ENCODE measurements at regions not wholly inside any gene's neighbourhood (a gene's known extent, or its start where the extent isn't known, plus 50 kb on each side); places are given as distances from the start of the nearest gene placed in this dataset.

DNA sequence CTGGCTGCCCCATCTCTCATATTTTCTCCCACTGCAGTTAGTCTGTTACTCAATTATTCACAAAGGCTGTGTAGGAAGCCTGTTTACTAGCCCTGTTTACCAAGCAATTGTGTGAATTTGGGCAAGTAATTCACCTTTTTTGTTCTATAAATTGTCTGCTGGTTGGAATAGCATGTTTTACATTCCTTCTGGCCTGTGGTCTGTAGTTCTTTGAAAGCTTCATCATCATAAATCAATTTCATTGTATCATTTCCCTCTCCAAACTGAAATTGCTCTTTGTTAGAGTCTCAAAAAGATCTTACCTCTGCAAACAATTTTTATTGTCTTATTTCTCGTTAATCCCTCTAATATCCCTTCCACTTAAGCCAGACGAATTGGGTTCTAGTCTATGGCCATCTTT lies 1059.5 kb upstream of the ADGRL4 start:
- TF ChIP-seq ZFX (IDR thresholded peaks at IDR 0.05; ENCODE audit: borderline replicate concordance) = no peak
- TF ChIP-seq CTCF (IDR thresholded peaks at IDR 0.05) = no peak
- no peak overlapping the region for H3K27ac ChIP-seq

- no peak overlapping the region for H3K27ac ChIP-seq
- no peak for TF ChIP-seq CTCF (IDR thresholded peaks at IDR 0.05)
- no peak for TF ChIP-seq ZFX (IDR thresholded peaks at IDR 0.05; ENCODE audit: borderline replicate concordance)
Observed at GRCh38 chr1:80064524-80064923, 1058.0 kb upstream of the ADGRL4 start.

GRCh38 chr1:80059940-80060339 lies 1053.4 kb upstream of the ADGRL4 start:
- no peak for TF ChIP-seq ZFX (IDR thresholded peaks at IDR 0.05; ENCODE audit: borderline replicate concordance)
- TF ChIP-seq CTCF (IDR thresholded peaks at IDR 0.05) = no peak

GRCh38 chr1:80056179-80056578 lies 1049.6 kb upstream of the ADGRL4 start:
- TF ChIP-seq ZFX (IDR thresholded peaks at IDR 0.05; ENCODE audit: borderline replicate concordance) = no peak
- no peak for TF ChIP-seq CTCF (IDR thresholded peaks at IDR 0.05)

More at GRCh38 chr1:80059940-80060339, 1053.4 kb upstream of the ADGRL4 start:
- H3K27ac ChIP-seq = no peak overlapping the region

DNA sequence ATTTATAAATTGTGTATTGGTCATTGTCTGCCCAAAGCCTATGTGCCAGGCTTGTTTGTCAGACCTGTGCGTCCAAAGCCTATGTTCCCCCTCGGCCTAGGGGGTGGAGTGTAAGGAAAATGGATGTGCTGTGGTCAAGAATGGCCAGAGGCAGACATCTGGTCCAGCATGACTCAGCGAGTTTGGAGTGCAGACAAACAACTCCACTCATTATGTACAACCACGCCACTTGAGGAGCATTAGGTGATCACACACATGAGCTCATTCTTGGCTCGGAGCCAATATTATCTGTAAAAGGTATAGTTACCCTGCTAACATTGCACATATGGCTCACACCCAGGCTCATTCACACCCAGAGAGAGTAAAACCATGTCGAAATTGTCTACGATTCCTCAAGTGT lies 1047.6 kb upstream of the ADGRL4 start:
- peak overlapping the region; percentile 59 for H3K27ac ChIP-seq

More at GRCh38 chr1:80056179-80056578, 1049.6 kb upstream of the ADGRL4 start:
- no peak overlapping the region for H3K27ac ChIP-seq

GRCh38 chr1:80053613-80054012 lies 1047.1 kb upstream of the ADGRL4 start:
- no peak for TF ChIP-seq ZFX (IDR thresholded peaks at IDR 0.05; ENCODE audit: borderline replicate concordance)
- no peak for TF ChIP-seq CTCF (IDR thresholded peaks at IDR 0.05)
- H3K27ac ChIP-seq = peak overlapping the region; percentile 59

More for the DNA sequence above, 1047.6 kb upstream of the ADGRL4 start:
- no peak for TF ChIP-seq ZFX (IDR thresholded peaks at IDR 0.05; ENCODE audit: borderline replicate concordance)
- TF ChIP-seq CTCF (IDR thresholded peaks at IDR 0.05) = no peak

GRCh38 chr1:80050523-80050922 lies 1044.0 kb upstream of the ADGRL4 start:
- no peak for TF ChIP-seq CTCF (IDR thresholded peaks at IDR 0.05)
- no peak for TF ChIP-seq ZFX (IDR thresholded peaks at IDR 0.05; ENCODE audit: borderline replicate concordance)
- H3K27ac ChIP-seq = no peak overlapping the region
